Stimulated activated naive CD4-positive, alpha-beta T cell (primary cell): ENCODE measurements at regions not wholly inside any gene's neighbourhood (a gene's known extent, or its start where the extent isn't known, plus 50 kb on each side); places are given as distances from the start of the nearest gene placed in this dataset.
A peak's percentile ranks its signal among the peaks of the same experiment; 100 is the strongest.
"Not testable (repeated sequence)": the region's sequence is repeated elsewhere in the genome, so short reads cannot be mapped to it uniquely, and the experiment has no call there.

ENCODE experiments used
- DNase-seq, 6 experiments: peaks; one replicate each; lab custom pipeline; 2025; lab: John Stamatoyannopoulos, UW

- not testable (repeated sequence) for DNase-seq
Measured at GRCh38 chr10:47166808-47167581, 133.0 kb upstream of the GDF10 start.

DNA sequence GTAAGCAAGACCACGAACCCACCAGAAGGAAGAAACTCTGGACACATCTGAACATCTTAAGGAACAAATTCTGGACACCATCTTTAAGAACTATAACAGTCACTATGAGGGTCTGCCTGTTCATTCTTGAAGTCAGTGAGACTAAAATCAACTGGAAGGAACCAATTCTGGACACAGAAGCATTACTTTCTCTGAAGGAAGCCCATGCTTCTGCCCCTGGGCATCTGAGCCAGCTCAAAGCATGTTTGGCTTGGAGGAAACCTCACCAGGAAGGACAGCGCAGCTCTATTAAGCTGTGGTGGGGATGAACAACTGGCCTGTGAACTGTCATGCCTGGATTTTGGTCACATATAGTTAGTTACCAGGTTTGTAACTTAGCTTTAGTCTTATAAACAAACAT lies 132.4 kb upstream of the GDF10 start:
- DNase-seq: no peak

GRCh38 chr10:47169581-47169980 lies 130.4 kb upstream of the GDF10 start:
- no peak for DNase-seq

GRCh38 chr10:47173929-47174442 lies 126.0 kb upstream of the GDF10 start:
- DNase-seq: no peak

DNA sequence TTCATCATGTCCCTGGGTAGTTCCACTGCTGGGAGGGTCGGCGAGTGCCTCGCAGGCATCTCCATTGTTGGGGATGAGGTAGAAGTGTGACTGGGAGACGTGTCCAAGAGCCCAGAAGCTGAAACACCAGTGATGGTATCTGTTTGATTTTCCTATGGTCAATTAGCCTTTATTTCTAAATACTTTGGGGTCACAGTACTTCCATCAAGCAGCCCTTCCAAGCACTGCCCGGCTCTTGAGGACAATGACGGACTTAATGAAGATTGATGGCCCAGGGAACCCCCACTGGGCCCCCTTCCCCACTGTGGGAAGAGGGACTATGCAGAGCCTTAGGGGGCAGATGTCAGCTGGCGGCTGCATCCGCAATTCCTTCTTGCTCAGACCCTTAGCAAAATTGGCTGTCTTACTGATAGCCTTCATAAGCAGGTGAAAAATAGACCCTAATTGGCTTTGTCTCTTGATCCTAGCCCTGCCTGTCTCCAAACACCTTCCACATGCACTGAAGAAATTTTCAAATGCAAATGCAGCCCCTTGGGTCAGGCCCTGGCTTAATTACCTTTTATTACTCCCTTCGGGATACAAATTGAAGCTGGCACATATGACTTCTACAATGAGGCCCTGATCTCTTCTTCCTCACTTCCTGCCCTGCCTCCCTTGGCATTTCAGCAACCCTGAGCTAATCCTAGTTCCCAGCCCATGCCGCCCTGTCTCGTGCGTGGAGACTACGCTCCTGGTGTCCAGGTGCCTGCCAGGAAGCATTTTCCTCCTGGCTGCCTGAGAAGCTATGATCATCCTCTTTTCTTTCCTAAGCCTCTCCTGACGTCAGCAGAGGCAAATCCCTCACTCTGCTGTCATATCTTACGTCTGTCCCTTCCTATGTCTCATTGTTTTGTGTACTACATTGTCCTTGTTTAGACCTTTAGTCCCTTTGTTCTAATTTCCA lies 124.5 kb upstream of the GDF10 start:
- DNase-seq: no peak

- DNase-seq: no peak
Measured at GRCh38 chr10:47176206-47176902, 123.6 kb upstream of the GDF10 start.

DNA sequence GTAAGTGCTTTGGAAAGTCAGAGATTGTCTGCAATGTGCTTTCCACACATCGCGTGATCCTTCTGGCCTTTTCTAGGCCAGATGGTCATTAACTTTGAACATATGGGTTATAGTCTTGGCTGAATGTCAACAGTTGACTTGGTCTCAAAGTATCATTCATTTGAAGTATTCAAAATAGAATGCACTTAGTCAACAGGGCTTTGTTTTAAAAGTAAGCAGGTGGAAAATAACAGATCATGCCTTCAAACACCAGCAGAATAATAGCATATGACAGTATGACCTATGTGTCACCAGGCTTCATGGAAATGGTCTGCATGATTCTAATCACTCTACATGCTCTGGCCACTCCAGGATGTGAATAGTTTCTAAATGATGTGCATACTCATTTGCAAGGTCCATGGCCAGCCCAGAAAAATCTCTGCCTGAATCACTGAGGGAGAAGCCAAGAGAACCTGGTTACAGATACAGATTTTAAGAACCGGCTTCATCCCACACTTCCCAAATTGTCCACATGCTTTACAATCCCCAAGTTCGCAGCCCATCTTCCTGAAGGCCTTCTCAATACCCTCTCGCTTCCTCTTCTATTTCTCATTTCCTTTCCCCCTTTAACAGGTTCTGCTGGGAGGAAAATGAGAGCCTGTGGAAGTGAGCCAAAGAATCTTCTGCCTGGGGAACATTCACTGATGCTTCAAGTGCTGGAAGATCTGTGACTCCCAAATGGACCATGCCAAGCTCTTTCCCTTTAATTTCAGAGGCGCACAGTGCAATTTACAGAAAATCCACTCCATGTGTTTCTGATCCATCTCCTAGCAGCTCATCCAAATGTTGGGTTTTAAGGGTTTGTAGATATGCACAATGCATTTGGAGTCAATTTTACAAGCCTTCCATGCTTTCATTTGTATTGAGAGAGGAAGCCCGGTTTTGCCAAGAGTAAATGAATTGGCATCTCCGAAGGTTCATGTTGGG lies 122.8 kb upstream of the GDF10 start:
- no peak for DNase-seq

DNA sequence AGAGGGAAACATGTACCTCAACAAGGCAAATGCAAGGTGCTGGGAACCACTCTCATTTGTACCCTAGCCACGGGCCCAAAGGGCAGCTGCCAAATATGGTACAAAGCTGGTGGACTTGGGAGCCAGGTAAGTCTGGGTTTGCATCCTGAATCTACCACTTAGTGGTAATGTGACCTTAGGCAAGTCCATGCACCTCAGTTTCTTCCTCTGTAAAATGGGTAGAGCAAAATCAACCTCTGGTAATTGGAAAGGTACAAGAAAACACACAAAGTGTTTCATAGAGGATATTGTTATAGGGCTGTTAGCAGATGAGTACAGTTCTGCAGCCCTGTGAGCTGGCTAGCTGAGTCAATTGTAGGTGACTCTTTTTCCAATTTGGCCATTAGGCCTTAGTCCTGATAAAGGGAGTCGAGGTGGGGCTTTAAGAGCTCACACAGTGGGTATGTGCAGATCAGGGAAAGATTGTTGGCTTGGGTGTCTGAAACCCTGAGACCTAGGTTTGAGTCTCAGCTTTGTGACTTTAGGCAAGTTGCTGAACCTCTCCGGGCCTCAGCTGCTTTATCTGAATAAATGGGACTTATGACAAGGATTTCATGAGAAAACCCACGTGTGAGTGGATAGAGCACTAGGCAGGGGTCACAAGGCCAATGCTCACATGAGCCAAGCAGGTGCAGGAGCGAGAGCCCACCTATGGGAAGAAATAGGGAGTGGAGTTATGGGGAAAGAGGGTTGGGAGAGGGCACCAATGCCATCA lies 121.3 kb upstream of the GDF10 start:
- no peak for DNase-seq

DNA sequence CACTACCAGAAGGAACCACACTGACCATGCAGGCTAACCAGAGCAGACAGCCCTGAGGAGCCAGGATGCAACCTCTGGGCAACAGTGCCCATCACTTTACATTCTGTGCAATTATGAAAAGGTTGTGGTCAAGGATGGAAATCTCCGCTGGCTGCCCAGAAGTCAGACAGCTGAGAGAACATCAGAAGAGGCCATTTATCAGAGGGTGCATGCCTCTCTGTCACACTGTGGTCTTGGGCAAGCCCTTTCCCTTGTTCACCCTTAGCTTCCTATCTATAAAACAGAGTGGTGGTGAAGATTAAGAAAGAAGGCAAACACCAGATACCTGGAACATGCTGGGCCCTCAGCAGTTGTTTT lies 120.7 kb upstream of the GDF10 start:
- DNase-seq: no peak

DNA sequence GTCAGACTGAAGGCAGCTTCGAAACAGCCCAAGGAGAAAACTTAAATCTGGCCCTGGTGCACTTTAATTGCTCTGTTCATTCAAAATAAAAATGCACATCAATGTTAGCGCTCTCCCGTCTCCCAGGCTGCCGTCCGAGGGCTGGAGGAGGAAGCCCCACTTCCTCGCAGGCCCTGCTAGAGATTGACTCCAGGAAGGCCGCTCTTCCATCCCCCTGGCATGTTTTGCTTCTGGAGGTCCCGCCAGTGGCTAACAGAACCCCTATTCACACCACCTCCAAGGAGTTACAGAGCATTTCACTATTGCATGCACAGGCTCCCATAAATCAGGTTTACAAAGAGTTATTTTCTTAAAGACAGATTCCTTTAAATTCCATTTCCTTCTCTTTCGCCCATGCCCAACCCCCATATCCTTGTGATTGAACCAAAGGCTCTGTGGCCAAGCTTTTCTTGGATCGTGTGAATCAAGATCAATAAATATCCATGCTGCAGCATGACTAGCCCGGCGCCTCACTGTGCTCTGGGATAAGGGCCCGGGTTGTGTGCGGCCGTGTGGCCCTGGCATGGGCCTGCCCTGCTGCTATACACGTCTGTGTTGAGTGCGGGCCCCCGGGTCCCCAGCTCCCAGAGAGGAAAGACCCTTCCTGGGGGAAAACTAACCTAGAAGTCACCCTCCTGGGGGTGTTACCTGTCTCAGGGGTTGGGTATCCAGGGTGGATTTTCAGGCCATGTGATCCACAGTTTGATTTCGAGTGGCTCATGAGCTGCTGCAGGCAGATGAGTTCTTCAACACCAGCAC lies 118.7 kb upstream of the GDF10 start:
- peak in 1 of 6 experiments; percentile 8 for DNase-seq

DNA sequence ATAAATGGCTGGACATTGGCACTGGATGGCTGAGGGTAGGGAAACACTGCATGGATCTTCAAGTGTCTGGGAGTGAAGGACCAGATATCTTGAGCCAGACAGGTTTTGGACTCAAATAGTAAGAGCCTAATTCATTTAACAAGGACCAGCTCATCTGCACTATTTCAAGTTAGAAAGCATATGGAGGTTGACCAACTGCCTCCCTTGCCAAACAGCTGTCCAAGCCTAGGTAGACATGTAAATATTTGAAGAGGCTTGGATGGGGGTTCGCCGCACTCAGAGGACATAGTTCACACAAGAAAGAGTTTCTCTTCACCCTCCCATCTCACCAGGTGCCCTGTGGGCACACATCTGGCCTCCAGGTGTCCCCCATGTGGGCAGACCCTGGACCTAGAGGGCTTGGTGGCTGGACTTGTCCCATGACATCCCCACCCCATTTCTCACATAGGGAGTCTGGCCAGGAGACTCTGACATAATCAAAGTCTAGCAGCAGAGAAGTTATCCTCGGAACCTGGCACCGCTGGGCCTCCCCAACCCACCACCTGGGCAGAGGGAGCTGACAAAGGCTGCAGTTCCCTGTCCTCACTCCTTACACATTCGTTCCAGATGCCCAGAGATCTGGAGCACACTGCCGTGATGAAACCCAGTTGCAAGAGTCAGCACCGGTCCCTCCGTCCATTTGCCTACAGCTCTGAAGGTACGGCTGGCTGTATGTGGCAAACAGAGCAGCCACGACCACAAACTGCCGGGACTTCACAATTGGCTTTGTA lies 116.9 kb upstream of the GDF10 start:
- DNase-seq: no peak

DNA sequence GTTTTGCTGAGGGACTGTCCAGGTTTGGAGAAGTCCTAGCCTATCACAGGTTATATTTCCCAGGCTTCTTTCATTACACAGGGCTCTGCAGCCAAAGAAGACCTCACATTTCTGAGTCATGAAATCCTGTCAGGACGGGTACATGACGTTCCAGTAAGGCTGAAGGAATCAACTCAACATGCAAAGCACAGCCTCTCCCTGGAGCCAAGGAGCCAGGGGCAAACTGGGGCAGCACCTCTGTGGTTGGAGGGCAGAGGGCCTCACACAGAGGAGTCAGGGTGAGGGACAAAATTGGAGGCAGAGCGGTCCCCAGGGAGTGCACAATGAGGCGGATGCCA lies 116.3 kb upstream of the GDF10 start:
- no peak for DNase-seq

DNA sequence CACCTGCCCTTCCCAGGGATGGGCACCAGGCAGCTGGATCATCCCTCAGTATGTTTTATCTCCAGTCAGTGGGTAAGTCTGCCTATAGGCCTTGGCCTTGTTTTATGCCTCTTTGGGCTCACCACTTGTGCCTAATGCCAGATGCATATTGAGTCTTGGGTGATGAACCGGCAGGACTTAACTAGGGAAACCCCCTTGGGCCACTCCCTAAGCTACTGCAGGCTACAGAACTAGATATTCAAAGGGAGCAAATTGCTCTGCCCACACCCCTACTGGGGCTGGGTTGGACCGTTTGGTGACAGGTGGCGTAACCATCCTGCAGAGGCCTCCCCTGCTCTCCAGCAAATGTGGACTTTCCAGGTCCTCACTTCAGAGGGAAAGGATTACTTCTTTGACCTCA lies 115.7 kb upstream of the GDF10 start:
- DNase-seq: no peak

DNA sequence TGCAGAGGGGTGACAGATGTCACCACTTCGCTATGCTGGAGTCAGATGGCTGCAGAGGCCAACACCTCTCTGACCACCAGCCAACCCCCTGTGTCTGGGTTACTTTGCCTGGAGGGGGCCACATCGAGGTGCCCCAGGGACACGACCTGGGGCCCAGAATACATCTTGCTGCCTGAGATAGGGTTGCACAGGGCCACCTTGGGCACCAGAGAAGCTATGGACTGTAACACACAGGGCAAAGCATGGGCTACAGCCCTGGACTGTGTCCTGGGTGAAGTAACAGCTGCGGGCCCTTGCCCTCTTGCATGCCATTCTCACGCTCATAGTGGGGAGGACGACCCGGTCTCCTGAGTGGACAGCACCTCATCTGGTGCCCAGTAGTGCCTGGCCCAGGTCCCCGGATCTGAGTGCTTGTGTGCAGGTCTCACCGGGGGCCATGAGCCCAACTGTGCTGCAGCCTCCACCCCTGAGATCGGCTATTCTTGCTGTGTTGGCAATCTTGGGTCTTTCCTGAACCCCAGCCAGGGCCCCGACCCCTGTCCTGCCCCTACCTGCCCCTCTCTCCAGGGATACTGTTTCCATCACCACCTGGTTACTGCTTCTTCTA lies 115.2 kb upstream of the GDF10 start:
- no peak for DNase-seq

DNA sequence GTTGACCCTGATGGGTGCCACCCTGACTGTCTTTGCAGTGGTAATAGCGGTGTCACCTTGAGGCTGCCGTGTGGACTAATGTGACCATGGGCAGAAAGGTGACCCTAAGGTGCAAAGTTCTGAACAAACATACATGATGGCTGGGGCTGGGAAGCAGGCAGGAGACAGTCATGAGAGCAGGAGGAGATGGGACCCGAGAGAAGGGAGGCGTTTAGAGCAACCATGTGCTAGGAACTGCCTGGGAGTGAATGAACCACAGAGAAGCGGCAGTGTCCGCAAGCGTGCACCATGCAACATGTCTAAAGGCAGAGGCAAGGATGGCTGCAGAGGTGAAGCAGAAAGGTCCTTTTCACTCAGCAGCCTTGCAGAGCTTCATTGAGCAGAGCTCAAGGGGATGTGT lies 113.1 kb upstream of the GDF10 start:
- DNase-seq: no peak

GRCh38 chr10:47187592-47187991 lies 112.4 kb upstream of the GDF10 start:
- DNase-seq: no peak

DNA sequence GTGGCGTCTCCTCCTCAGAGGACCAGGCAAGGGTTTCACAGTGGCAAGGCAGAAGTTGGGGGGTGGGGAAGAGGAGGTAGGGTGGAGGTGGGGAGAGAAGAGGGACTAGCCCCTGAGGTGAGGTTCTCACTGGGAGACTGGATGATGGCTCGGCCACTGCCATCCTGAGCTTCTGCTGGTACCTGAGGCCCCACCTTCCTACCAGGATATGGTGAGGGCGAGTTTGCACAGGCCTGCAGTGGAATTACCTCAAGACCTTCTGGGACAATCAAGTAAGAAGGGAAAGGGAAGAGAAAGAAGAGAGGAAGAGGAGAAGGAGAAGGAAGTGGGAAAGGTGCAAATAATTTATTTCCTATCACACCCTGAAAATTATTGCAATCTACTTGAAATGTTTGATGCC lies 111.8 kb upstream of the GDF10 start:
- DNase-seq: no peak

DNA sequence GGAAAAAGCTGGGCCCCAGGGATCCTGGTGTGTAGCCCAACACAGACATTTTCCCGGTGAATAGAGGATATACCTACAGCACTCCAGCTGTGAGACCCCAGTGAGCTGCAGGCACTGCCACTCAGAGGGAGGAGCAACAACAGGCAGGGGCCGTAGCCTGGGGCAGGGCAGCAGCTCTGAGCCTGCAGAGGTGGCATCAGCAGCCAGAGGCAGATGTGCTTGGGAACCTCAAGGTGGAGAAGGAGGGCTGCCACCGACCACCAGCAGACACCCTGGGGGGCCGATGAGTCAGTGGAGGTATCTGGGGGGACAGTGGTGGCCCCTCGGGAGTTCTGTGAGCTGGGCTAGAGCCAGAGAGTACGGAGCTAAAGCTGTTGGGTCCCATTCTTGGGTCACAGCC lies 110.2 kb upstream of the GDF10 start:
- no peak for DNase-seq

GRCh38 chr10:47190301-47190700 lies 109.7 kb upstream of the GDF10 start:
- DNase-seq: no peak
